ENCODE measurements at regions not wholly inside any gene's neighbourhood (a gene's known extent, or its start where the extent isn't known, plus 50 kb on each side); places are given as distances from the start of the nearest gene placed in this dataset.

DNA sequence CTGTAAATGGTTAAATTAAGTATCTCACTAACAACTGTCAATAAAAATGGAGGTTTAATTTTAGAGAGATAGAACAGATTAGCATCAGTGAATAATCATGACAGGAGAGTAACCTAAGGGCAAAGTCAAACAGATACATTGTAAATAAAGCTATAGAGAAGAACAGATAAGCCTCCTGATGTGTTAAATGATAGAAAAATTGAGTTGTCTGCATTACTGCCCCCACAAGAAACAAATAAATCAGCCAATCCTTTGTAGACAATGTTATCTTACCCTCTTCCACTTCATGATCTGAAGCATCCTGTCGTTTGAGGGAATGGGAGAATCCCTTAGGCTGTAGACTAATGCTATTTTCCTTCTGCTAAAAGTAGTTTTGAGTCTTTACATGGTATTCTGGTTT lies 147.8 kb downstream of the PCDH18 start:
- no peak for DNase-seq (ENCODE audit: low read depth in 2 of 2)
- H3K4me3 ChIP-seq (replicated peaks in 1 of 2; ENCODE audit: low read depth in 2 of 2, low read length in 2 of 2) = no peak overlapping the region
- no peak for TF ChIP-seq CTCF (IDR thresholded peaks at IDR 0.05; ENCODE audit: low read depth, low read length)

DNA sequence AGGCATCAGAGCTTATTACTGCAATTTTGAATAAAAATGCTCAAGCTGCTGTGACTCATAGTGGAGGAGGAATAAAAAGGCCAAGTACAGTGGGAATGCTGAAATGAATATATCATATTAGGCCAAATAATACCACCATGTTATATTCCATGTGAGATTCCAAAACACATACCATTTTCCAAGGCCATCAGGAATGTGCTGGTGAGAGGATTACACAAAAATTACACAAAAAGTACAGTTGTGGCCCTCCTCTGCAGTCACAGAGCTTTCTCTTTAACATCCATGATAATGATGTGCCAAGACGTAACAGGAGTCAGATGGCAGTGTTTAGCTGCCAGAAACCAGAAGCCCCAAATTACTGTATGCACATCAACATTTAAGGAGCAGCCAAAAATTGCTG lies 153.5 kb downstream of the PCDH18 start:
- DNase-seq (ENCODE audit: low read depth in 2 of 2) = no peak
- TF ChIP-seq CTCF (IDR thresholded peaks at IDR 0.05; ENCODE audit: low read depth, low read length) = no peak
- no peak overlapping the region for H3K4me3 ChIP-seq (replicated peaks in 1 of 2; ENCODE audit: low read depth in 2 of 2, low read length in 2 of 2)

GRCh38 chr4:137378393-137378792 lies 153.9 kb downstream of the PCDH18 start:
- no peak for TF ChIP-seq CTCF (IDR thresholded peaks at IDR 0.05; ENCODE audit: low read depth, low read length)
- no peak for DNase-seq (ENCODE audit: low read depth in 2 of 2)

GRCh38 chr4:137376312-137376711 lies 156.0 kb downstream of the PCDH18 start:
- no peak overlapping the region for H3K4me3 ChIP-seq (replicated peaks in 1 of 2; ENCODE audit: low read depth in 2 of 2, low read length in 2 of 2)
- TF ChIP-seq CTCF (IDR thresholded peaks at IDR 0.05; ENCODE audit: low read depth, low read length) = no peak
- no peak for DNase-seq (ENCODE audit: low read depth in 2 of 2)

More at GRCh38 chr4:137378393-137378792, 153.9 kb downstream of the PCDH18 start:
- no peak overlapping the region for H3K4me3 ChIP-seq (replicated peaks in 1 of 2; ENCODE audit: low read depth in 2 of 2, low read length in 2 of 2)

DNA sequence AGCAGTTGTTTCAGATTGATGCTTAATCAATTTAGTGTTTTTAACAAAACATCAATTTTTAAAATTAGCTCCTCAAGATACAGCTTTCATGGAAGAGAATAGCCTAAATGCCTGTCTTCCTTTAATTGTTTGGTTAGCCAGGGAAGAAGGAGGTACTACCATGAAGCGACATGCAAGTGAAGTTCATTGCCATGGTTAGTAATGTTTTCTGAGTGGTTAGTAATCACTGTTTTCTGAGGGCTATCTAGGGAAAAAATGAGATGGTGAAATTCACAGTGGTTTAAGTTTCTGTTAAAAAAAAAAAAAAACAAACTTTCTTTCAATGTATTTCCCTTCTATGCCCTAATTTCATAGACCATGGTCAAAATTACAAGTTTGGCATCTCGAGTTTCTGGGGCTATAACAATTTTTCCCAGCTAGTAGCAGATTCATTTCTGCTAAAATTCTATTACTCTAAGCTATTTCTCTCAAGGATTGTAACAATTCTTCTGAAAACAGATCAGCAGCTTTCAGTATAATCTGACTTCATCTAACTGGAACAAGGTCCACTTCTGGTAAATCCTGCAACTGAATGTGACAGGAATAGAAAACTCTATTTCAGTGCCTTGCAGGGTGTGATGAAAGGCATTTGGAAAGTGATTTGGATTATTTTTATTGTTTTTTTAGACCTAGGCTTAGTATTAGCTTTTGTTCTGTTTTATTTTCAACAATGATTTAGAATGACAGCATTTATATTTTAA lies 157.0 kb downstream of the PCDH18 start:
- TF ChIP-seq CTCF (IDR thresholded peaks at IDR 0.05; ENCODE audit: low read depth, low read length) = no peak
- peak; percentile 56 to 57 for DNase-seq (ENCODE audit: low read depth in 2 of 2)
- no peak overlapping the region for H3K4me3 ChIP-seq (replicated peaks in 1 of 2; ENCODE audit: low read depth in 2 of 2, low read length in 2 of 2)

GRCh38 chr4:137370679-137371078 lies 161.6 kb downstream of the PCDH18 start:
- no peak for DNase-seq (ENCODE audit: low read depth in 2 of 2)
- no peak overlapping the region for H3K4me3 ChIP-seq (replicated peaks in 1 of 2; ENCODE audit: low read depth in 2 of 2, low read length in 2 of 2)
- no peak for TF ChIP-seq CTCF (IDR thresholded peaks at IDR 0.05; ENCODE audit: low read depth, low read length)

DNA sequence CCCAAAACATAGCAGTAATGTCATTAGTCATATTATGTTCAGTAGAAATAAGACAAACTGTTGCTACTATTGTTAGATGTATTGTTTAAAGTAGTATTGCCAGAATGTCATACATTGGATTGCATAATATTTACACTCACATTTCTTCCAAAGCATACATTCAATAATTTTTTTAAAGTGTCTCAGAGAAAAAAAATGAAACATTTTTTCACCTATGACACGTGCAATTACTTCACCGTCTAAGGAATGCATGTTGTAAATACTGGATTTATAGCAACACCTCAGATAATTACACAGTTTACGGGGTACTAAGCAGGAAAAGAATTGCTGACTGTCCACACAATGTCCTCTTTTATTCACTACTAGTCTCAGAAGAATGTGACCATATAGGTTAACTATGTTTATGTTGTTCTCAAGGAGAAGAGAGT lies 162.1 kb downstream of the PCDH18 start:
- DNase-seq (ENCODE audit: low read depth in 2 of 2) = peak; percentile 37 to 80
- no peak for TF ChIP-seq CTCF (IDR thresholded peaks at IDR 0.05; ENCODE audit: low read depth, low read length)
- no peak overlapping the region for H3K4me3 ChIP-seq (replicated peaks in 1 of 2; ENCODE audit: low read depth in 2 of 2, low read length in 2 of 2)

All from cardiac fibroblast (primary cell).